HEK293 (cell line): ENCODE measurements at regions not wholly inside any gene's neighbourhood (a gene's known extent, or its start where the extent isn't known, plus 50 kb on each side); places are given as distances from the start of the nearest gene placed in this dataset.

ENCODE experiments used
- HOXA7 ChIP-seq: sonication (generic); formaldehyde crosslinking; IDR thresholded peaks from 2 replicates; pipeline ENCODE4 v1.8.1; 2022; ENCODE audit warnings: missing genetic modification reagents, borderline replicate concordance
- INSM2 ChIP-seq: fragments of 450-650 bp; formaldehyde crosslinking; IDR thresholded peaks from 2 replicates; pipeline ENCODE4 v1.5.1; 2016; ENCODE audit warnings: missing biosample characterization, missing genetic modification characterization
- REST ChIP-seq: fragments of 450-650 bp; formaldehyde crosslinking; IDR thresholded peaks from 2 replicates; pipeline ENCODE4 v1.5.1; 2016; ENCODE audit warnings: missing biosample characterization, missing genetic modification characterization
- SETDB1 ChIP-seq: IDR thresholded peaks from one replicate; pipeline ENCODE4 v1.6.1; 2017; ENCODE audit warnings: mild to moderate bottlenecking, low read length, moderate library complexity, mixed read lengths; ENCODE audit not compliant: insufficient read length
- ZNF239 ChIP-seq: fragments of 450-650 bp; formaldehyde crosslinking; IDR thresholded peaks from 2 replicates; pipeline ENCODE4 v1.5.1; 2016; ENCODE audit warnings: missing biosample characterization, missing genetic modification characterization
- ZNF324 ChIP-seq: fragments of 450-650 bp; formaldehyde crosslinking; IDR thresholded peaks from 2 replicates; pipeline ENCODE4 v1.5.1; 2016; ENCODE audit warnings: missing biosample characterization, missing genetic modification characterization
- ZNF426 ChIP-seq: fragments of 450-650 bp; formaldehyde crosslinking; IDR thresholded peaks from 2 replicates; pipeline ENCODE4 v1.5.1; 2017; ENCODE audit warnings: missing biosample characterization, missing genetic modification characterization, mild to moderate bottlenecking, inconsistent platforms, moderate library complexity
- ZNF521 ChIP-seq: fragments of 450-650 bp; formaldehyde crosslinking; IDR thresholded peaks from 2 replicates; pipeline ENCODE4 v1.5.1; 2017; ENCODE audit warnings: missing biosample characterization, mild to moderate bottlenecking, missing genetic modification characterization
- TF ChIP-seq, protein P1 (sequence below): fragments of 450-650 bp; formaldehyde crosslinking; IDR thresholded peaks from 2 replicates; pipeline ENCODE4 v1.5.1; 2016; ENCODE audit warnings: missing biosample characterization, missing genetic modification characterization
- TF ChIP-seq, protein P2 (sequence below): fragments of 450-650 bp; formaldehyde crosslinking; optimal IDR thresholded peaks from 2 replicates; pipeline ENCODE3; 2016; ENCODE audit warnings: missing biosample characterization, mild to moderate bottlenecking, missing genetic modification characterization
- TF ChIP-seq, protein P3 (sequence below): IDR thresholded peaks from 2 replicates; pipeline ENCODE4 v1.6.1; 2011; ENCODE audit warnings: mild to moderate bottlenecking, low read depth, low read length, borderline replicate concordance
- TF ChIP-seq, protein P4 (sequence below): fragments of 450-650 bp; formaldehyde crosslinking; conservative IDR thresholded peaks from 2 replicates; pipeline ENCODE4 v1.5.1; 2016; ENCODE audit warnings: low read depth, missing biosample characterization, missing genetic modification characterization

- TF ChIP-seq SETDB1 = no peak
- no peak for TF ChIP-seq ZNF426 (tag by site-specific recombination)
- TF ChIP-seq, protein P1, sequence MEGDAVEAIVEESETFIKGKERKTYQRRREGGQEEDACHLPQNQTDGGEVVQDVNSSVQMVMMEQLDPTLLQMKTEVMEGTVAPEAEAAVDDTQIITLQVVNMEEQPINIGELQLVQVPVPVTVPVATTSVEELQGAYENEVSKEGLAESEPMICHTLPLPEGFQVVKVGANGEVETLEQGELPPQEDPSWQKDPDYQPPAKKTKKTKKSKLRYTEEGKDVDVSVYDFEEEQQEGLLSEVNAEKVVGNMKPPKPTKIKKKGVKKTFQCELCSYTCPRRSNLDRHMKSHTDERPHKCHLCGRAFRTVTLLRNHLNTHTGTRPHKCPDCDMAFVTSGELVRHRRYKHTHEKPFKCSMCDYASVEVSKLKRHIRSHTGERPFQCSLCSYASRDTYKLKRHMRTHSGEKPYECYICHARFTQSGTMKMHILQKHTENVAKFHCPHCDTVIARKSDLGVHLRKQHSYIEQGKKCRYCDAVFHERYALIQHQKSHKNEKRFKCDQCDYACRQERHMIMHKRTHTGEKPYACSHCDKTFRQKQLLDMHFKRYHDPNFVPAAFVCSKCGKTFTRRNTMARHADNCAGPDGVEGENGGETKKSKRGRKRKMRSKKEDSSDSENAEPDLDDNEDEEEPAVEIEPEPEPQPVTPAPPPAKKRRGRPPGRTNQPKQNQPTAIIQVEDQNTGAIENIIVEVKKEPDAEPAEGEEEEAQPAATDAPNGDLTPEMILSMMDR (tag by site-specific recombination) = no peak
- TF ChIP-seq, protein P2, sequence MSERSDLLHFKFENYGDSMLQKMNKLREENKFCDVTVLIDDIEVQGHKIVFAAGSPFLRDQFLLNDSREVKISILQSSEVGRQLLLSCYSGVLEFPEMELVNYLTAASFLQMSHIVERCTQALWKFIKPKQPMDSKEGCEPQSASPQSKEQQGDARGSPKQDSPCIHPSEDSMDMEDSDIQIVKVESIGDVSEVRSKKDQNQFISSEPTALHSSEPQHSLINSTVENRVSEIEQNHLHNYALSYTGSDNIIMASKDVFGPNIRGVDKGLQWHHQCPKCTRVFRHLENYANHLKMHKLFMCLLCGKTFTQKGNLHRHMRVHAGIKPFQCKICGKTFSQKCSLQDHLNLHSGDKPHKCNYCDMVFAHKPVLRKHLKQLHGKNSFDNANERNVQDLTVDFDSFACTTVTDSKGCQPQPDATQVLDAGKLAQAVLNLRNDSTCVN (tag by site-specific recombination) = no peak
- TF ChIP-seq, protein P3, sequence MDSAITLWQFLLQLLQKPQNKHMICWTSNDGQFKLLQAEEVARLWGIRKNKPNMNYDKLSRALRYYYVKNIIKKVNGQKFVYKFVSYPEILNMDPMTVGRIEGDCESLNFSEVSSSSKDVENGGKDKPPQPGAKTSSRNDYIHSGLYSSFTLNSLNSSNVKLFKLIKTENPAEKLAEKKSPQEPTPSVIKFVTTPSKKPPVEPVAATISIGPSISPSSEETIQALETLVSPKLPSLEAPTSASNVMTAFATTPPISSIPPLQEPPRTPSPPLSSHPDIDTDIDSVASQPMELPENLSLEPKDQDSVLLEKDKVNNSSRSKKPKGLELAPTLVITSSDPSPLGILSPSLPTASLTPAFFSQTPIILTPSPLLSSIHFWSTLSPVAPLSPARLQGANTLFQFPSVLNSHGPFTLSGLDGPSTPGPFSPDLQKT = no peak
- no peak for TF ChIP-seq ZNF521 (tag by site-specific recombination)
- TF ChIP-seq ZNF239 (tag by site-specific recombination) = no peak
- TF ChIP-seq HOXA7 (CRISPR knock-in tag) = no peak
- TF ChIP-seq ZNF324 (tag by site-specific recombination) = no peak
- TF ChIP-seq, protein P4, sequence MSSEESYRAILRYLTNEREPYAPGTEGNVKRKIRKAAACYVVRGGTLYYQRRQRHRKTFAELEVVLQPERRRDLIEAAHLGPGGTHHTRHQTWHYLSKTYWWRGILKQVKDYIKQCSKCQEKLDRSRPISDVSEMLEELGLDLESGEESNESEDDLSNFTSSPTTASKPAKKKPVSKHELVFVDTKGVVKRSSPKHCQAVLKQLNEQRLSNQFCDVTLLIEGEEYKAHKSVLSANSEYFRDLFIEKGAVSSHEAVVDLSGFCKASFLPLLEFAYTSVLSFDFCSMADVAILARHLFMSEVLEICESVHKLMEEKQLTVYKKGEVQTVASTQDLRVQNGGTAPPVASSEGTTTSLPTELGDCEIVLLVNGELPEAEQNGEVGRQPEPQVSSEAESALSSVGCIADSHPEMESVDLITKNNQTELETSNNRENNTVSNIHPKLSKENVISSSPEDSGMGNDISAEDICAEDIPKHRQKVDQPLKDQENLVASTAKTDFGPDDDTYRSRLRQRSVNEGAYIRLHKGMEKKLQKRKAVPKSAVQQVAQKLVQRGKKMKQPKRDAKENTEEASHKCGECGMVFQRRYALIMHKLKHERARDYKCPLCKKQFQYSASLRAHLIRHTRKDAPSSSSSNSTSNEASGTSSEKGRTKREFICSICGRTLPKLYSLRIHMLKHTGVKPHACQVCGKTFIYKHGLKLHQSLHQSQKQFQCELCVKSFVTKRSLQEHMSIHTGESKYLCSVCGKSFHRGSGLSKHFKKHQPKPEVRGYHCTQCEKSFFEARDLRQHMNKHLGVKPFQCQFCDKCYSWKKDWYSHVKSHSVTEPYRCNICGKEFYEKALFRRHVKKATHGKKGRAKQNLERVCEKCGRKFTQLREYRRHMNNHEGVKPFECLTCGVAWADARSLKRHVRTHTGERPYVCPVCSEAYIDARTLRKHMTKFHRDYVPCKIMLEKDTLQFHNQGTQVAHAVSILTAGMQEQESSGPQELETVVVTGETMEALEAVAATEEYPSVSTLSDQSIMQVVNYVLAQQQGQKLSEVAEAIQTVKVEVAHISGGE (tag by site-specific recombination) = no peak
- TF ChIP-seq INSM2 = no peak
- TF ChIP-seq REST = no peak
Measured at GRCh38 chr2:160646684-160647444, 153.3 kb upstream of the RBMS1 start.
